ENCODE measurements at regions not wholly inside any gene's neighbourhood (a gene's known extent, or its start where the extent isn't known, plus 50 kb on each side); places are given as distances from the start of the nearest gene placed in this dataset.

DNA sequence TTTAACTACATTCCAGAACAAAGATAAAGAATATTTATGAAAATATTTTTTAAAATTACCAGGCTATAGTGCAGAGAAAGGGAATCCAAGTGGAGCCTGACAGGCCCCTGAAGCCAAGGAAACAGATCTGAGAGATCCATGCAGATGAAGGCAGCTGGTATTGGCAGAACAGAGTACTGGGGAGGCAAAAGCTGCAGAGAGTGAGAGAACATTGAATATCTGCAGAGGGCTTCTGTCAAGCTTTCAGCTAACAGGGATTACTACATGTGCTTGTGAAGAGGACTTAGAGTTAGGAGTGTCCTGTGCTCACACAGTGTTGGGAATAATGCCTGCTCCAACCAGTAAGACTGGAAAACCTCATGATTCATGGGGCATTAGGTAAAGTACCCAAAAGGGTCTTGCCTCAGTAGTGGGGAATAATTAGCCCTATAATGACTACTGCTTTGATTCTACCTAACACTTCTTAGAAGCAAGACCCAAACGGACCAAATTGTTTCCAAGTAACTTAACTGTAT is 657.2 kb downstream of the DHX35 start:
- ATAC-seq (ENCODE audit: low FRiP score) (no peak), DNase-seq (ENCODE audit: low spot score) (no peak)
- TF ChIP-seq, protein P1, sequence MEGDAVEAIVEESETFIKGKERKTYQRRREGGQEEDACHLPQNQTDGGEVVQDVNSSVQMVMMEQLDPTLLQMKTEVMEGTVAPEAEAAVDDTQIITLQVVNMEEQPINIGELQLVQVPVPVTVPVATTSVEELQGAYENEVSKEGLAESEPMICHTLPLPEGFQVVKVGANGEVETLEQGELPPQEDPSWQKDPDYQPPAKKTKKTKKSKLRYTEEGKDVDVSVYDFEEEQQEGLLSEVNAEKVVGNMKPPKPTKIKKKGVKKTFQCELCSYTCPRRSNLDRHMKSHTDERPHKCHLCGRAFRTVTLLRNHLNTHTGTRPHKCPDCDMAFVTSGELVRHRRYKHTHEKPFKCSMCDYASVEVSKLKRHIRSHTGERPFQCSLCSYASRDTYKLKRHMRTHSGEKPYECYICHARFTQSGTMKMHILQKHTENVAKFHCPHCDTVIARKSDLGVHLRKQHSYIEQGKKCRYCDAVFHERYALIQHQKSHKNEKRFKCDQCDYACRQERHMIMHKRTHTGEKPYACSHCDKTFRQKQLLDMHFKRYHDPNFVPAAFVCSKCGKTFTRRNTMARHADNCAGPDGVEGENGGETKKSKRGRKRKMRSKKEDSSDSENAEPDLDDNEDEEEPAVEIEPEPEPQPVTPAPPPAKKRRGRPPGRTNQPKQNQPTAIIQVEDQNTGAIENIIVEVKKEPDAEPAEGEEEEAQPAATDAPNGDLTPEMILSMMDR (IDR thresholded peaks at IDR 0.05), result no peak

- no peak for ATAC-seq (ENCODE audit: low FRiP score)
These were observed 649.8 kb downstream of the DHX35 start for GRCh38 chr20:39611901-39612300.

GRCh38 chr20:39607141-39607540 is 645.0 kb downstream of the DHX35 start:
- DNase-seq (ENCODE audit: low spot score), result no peak
- ATAC-seq (ENCODE audit: low FRiP score), result no peak
- TF ChIP-seq, protein P1 (IDR thresholded peaks at IDR 0.05), result no peak

More at GRCh38 chr20:39611901-39612300, 649.8 kb downstream of the DHX35 start:
- no peak for DNase-seq (ENCODE audit: low spot score)
- TF ChIP-seq, protein P1 (IDR thresholded peaks at IDR 0.05), result no peak

GRCh38 chr20:39605908-39606307 is 643.8 kb downstream of the DHX35 start:
- DNase-seq (ENCODE audit: low spot score) (no peak), ATAC-seq (ENCODE audit: low FRiP score) (no peak)
- TF ChIP-seq, protein P1 (IDR thresholded peaks at IDR 0.05), result no peak

DNA sequence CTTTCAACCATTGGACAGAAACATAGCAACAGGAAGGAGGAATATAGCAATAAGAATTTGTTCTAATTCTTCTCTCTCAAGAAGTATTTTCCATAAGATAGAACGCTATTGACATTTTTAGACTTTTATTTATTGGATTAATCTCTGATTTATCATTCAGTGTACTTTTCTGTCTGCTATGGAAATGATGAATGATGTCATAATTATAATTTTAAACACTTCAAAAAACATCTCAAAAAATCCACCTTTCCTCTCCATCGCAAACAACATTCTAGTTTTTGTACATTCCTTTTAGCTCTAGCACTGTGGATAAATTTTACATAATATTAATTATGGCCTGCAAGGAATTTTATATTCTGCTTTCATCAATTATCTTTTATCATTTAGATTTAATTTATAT is 643.2 kb downstream of the DHX35 start:
- no peak for ATAC-seq (ENCODE audit: low FRiP score)
- TF ChIP-seq, protein P1 (IDR thresholded peaks at IDR 0.05), result no peak
- DNase-seq (ENCODE audit: low spot score), result no peak

- ATAC-seq (ENCODE audit: low FRiP score), result no peak
- DNase-seq (ENCODE audit: low spot score), result no peak
- TF ChIP-seq, protein P1 (IDR thresholded peaks at IDR 0.05), result no peak
These were observed 641.1 kb downstream of the DHX35 start for GRCh38 chr20:39603219-39603618.

- no peak for DNase-seq (ENCODE audit: low spot score)
- no peak for ATAC-seq (ENCODE audit: low FRiP score)
- TF ChIP-seq, protein P1 (IDR thresholded peaks at IDR 0.05), result no peak
These were observed 640.5 kb downstream of the DHX35 start for GRCh38 chr20:39602649-39603048.

All from omental fat pad (tissue), 3 donors.